ENCODE measurements at regions not wholly inside any gene's neighbourhood (a gene's known extent, or its start where the extent isn't known, plus 50 kb on each side); places are given as distances from the start of the nearest gene placed in this dataset.

- TF ChIP-seq POLR2A (IDR thresholded peaks at IDR 0.05), result no peak
- TF ChIP-seq CTCF (IDR thresholded peaks at IDR 0.05), result no peak
Observed at GRCh38 chr7:12982178-12982577, 294.7 kb downstream of the ARL4A start.
